A549 (cell line): ENCODE measurements at regions not wholly inside any gene's neighbourhood (a gene's known extent, or its start where the extent isn't known, plus 50 kb on each side); places are given as distances from the start of the nearest gene placed in this dataset.

Experiments used
- ATAC-seq, 2 experiments: fragments of 200-7000 bp in 1 of 2; fragments of >200 bp in 1 of 2; cut with Nextera tagmentation in 1 of 2; cut with Tn5 transposase in 1 of 2; 3 replicates each; pipeline versions ENCODE4 v1.8.0 to v1.9.1; 2018 to 2020; ENCODE audit warnings: mild to moderate bottlenecking in 1 of 2, moderate library complexity in 1 of 2
- CTCF ChIA-PET: fragments of 300-600 bp; sonication (Branson Sonifier 250); formaldehyde crosslinking; extraction: SDS; loops from one replicate; lab custom pipeline; 2021; ENCODE audit warnings: antibody characterized with exemption, inconsistent platforms; lab: Yijun Ruan, JAX
- POLR2A ChIA-PET: fragments of 350-600 bp; formaldehyde crosslinking; extraction: SDS; loops from one replicate; lab custom pipeline; 2021; ENCODE audit warnings: antibody characterized with exemption, inconsistent platforms; lab: Yijun Ruan, JAX
- DNase-seq, 2 experiments: peaks; one replicate each; pipeline versions ENCODE4 v3.0.0 to v3.0.0-alpha.2; 2011 to 2016; ENCODE audit warnings: low read depth in 1 of 2, low spot score in 1 of 2
- FAIRE-seq: peaks from 2 replicates; lab custom pipeline; 2011; peaks lifted over from hg19 to GRCh38; lab: Jason Lieb, UNC
- H3K27ac ChIP-seq, 2 experiments: fragments of >200 bp; sonication (Bioruptor Twin); formaldehyde crosslinking; 3 replicates each; pipeline ENCODE4 v1.5.1; 2016 to 2017
- H3K4me1 ChIP-seq: fragments of >200 bp; sonication (Bioruptor Twin); formaldehyde crosslinking; 3 replicates; pipeline ENCODE4 v1.6.1; 2016
- H3K4me2 ChIP-seq: fragments of >200 bp; sonication (Bioruptor Twin); formaldehyde crosslinking; 3 replicates; pipeline ENCODE4 v1.6.1; 2016
- H3K4me3 ChIP-seq: fragments of >200 bp; sonication (Bioruptor Twin); formaldehyde crosslinking; 3 replicates; pipeline ENCODE4 v1.5.1; 2016
- H3K9me3 ChIP-seq: fragments of >200 bp; sonication (Bioruptor Twin); formaldehyde crosslinking; 3 replicates; pipeline ENCODE4 v1.6.1; 2016
- ATOH8 ChIP-seq: fragments of 250-450 bp; sonication (Bioruptor Pico); IDR thresholded peaks from 2 replicates; pipeline ENCODE4 v1.5.0; 2020; ENCODE audit warnings: low read depth, mild to moderate bottlenecking, moderate library complexity
- BCL3 ChIP-seq: fragments of >200 bp; sonication (Bioruptor Twin); formaldehyde crosslinking; IDR thresholded peaks from 3 replicates; pipeline ENCODE4 v1.6.1; 2016
- BHLHE40 ChIP-seq: IDR thresholded peaks from 2 replicates; pipeline ENCODE4 v1.6.1; 2012; ENCODE audit warnings: low read depth, low read length, inconsistent platforms
- CBX2 ChIP-seq: fragments of 200-600 bp; sonication (generic); IDR thresholded peaks from 2 replicates; pipeline ENCODE4 v1.6.1; 2016; ENCODE audit warnings: low read depth, mild to moderate bottlenecking, borderline replicate concordance
- CEBPB ChIP-seq, 2 experiments: fragments of >200 bp in 1 of 2; sonication (Bioruptor Twin) in 1 of 2; formaldehyde crosslinking in 1 of 2; IDR thresholded peaks; 2 replicates each; pipeline ENCODE4 v1.6.1; 2012 to 2016
- EHF ChIP-seq: fragments of 250-450 bp; sonication (Bioruptor Pico); IDR thresholded peaks from 2 replicates; pipeline ENCODE4 v1.5.0; 2020; ENCODE audit warnings: mild to moderate bottlenecking
- EHMT2 ChIP-seq: fragments of 200-600 bp; sonication (generic); IDR thresholded peaks from 2 replicates; pipeline ENCODE4 v1.6.1; 2016; ENCODE audit warnings: antibody characterized with exemption, low read depth, mild to moderate bottlenecking, moderate library complexity
- EP300 ChIP-seq, 2 experiments: fragments of >200 bp; sonication (Bioruptor Twin); formaldehyde crosslinking; IDR thresholded peaks; 2 replicates in 1 of 2; 3 replicates in 1 of 2; pipeline ENCODE4 v1.6.1; 2016 to 2017
- FOSB ChIP-seq: fragments of 250-450 bp; sonication (Bioruptor Pico); IDR thresholded peaks from 2 replicates; pipeline ENCODE4 v1.5.0; 2020; ENCODE audit warnings: mild to moderate bottlenecking, moderate library complexity
- FOSL2 ChIP-seq, 2 experiments: fragments of 450-650 bp in 1 of 2; fragments of >200 bp in 1 of 2; sonication (Bioruptor Twin) in 1 of 2; formaldehyde crosslinking; IDR thresholded peaks; 2 replicates each; pipeline versions ENCODE4 v1.5.0 to v1.6.1; 2016 to 2020; ENCODE audit warnings: mild to moderate bottlenecking in 1 of 2, moderate library complexity in 1 of 2
- GATA3 ChIP-seq: IDR thresholded peaks from 2 replicates; pipeline ENCODE4 v1.6.1; 2012; ENCODE audit warnings: borderline replicate concordance
- HDAC2 ChIP-seq: fragments of 200-600 bp; sonication (generic); IDR thresholded peaks from 2 replicates; pipeline ENCODE4 v1.6.1; 2016
- HES2 ChIP-seq: fragments of >200 bp; sonication (Bioruptor Twin); formaldehyde crosslinking; IDR thresholded peaks from 2 replicates; pipeline ENCODE4 v1.6.1; 2016
- HEYL ChIP-seq: fragments of 250-450 bp; sonication (Bioruptor Pico); IDR thresholded peaks from 2 replicates; pipeline ENCODE4 v1.8.0; 2021; ENCODE audit warnings: mild to moderate bottlenecking, moderate library complexity
- HMGXB4 ChIP-seq: fragments of 250-450 bp; sonication (Bioruptor Pico); IDR thresholded peaks from 2 replicates; pipeline ENCODE4 v1.5.0; 2021; ENCODE audit warnings: mild to moderate bottlenecking, moderate library complexity, borderline replicate concordance
- HOXA7 ChIP-seq: fragments of 250-450 bp; sonication (Bioruptor Pico); IDR thresholded peaks from 2 replicates; pipeline ENCODE4 v1.5.0; 2020; ENCODE audit warnings: mild to moderate bottlenecking, moderate library complexity
- HOXB13 ChIP-seq: fragments of 250-450 bp; sonication (Bioruptor Pico); IDR thresholded peaks from 2 replicates; pipeline ENCODE4 v1.5.0; 2020; ENCODE audit warnings: low read depth, mild to moderate bottlenecking, moderate library complexity
- HOXB5 ChIP-seq: fragments of 250-450 bp; sonication (Bioruptor Pico); IDR thresholded peaks from 2 replicates; pipeline ENCODE4 v1.5.0; 2020; ENCODE audit warnings: mild to moderate bottlenecking, moderate library complexity
- JUN ChIP-seq, 2 experiments: fragments of >200 bp; sonication (Bioruptor Twin); formaldehyde crosslinking; IDR thresholded peaks; 2 replicates in 1 of 2; 3 replicates in 1 of 2; pipeline ENCODE4 v1.6.1; 2016 to 2017
- KDM1A ChIP-seq: fragments of 200-600 bp; sonication (generic); IDR thresholded peaks from 2 replicates; pipeline ENCODE4 v1.6.1; 2016; ENCODE audit warnings: low read depth, mild to moderate bottlenecking
- MYC ChIP-seq: IDR thresholded peaks from 2 replicates; pipeline ENCODE4 v1.6.1; 2012; ENCODE audit warnings: mild to moderate bottlenecking, inconsistent platforms, low read length, improper control_type of control experiment, borderline replicate concordance
- NFE2L2 ChIP-seq: fragments of 150-350 bp; conservative IDR thresholded peaks from 2 replicates; pipeline ENCODE4 v1.6.1; 2014; ENCODE audit warnings: low read length
- NPAS2 ChIP-seq: fragments of 250-450 bp; sonication (Bioruptor Pico); IDR thresholded peaks from 2 replicates; pipeline ENCODE4 v1.8.0; 2022; ENCODE audit warnings: mild to moderate bottlenecking, moderate library complexity, borderline replicate concordance
- NR3C1 ChIP-seq: fragments of >200 bp; sonication (Bioruptor Twin); formaldehyde crosslinking; IDR thresholded peaks from 3 replicates; pipeline ENCODE4 v1.6.1; 2017
- POLR2AphosphoS2 ChIP-seq: conservative IDR thresholded peaks from 2 replicates; pipeline ENCODE4 v1.6.1; 2012; ENCODE audit warnings: low read length, improper control_type of control experiment, inconsistent platforms
- RAD21 ChIP-seq, 2 experiments: fragments of >200 bp in 1 of 2; sonication (Bioruptor Twin) in 1 of 2; formaldehyde crosslinking in 1 of 2; IDR thresholded peaks in 1 of 2; conservative IDR thresholded peaks in 1 of 2; 2 replicates in 1 of 2; 3 replicates in 1 of 2; pipeline ENCODE4 v1.6.1; 2012 to 2018; ENCODE audit warnings: inconsistent platforms in 1 of 2
- RARB ChIP-seq: fragments of 250-450 bp; sonication (Bioruptor Pico); IDR thresholded peaks from 2 replicates; pipeline ENCODE4 v1.8.0; 2021; ENCODE audit warnings: mild to moderate bottlenecking, moderate library complexity
- RCOR1 ChIP-seq: fragments of 150-350 bp; IDR thresholded peaks from 2 replicates; pipeline ENCODE4 v1.6.1; 2014; ENCODE audit warnings: antibody characterized with exemption, low read length, low read depth
- SMC3 ChIP-seq: fragments of >200 bp; sonication (Bioruptor Twin); formaldehyde crosslinking; IDR thresholded peaks from 3 replicates; pipeline ENCODE4 v1.6.1; 2018; ENCODE audit warnings: inconsistent platforms
- SREBF2 ChIP-seq: fragments of 450-650 bp; IDR thresholded peaks from 2 replicates; pipeline ENCODE4 v1.6.1; 2014; ENCODE audit warnings: mild to moderate bottlenecking, moderate library complexity
- TFCP2L1 ChIP-seq: fragments of 250-450 bp; sonication (Bioruptor Pico); IDR thresholded peaks from 2 replicates; pipeline ENCODE4 v1.5.0; 2021; ENCODE audit warnings: mild to moderate bottlenecking
- TP53 ChIP-seq: fragments of 250-450 bp; sonication (Bioruptor Pico); IDR thresholded peaks from 2 replicates; pipeline ENCODE4 v1.5.0; 2021; ENCODE audit warnings: mild to moderate bottlenecking, moderate library complexity
- WGBS: methylation state at CpG from one replicate; pipeline ENCODE4 v1.1.6; 2017; ENCODE audit errors: missing lambda C conversion rate; 5-methylcytosine and 5-hydroxymethylcytosine counted together

GRCh38 chr13:106061781-106062180, 473.7 kb downstream of the EFNB2 start:
- ChIA-PET CTCF (no interaction called here), POLR2A (no interaction called here)
- no peak overlapping the region for H3K4me3 ChIP-seq
- no peaks in the 10 kb centered on the region for H3K9me3 ChIP-seq
- DNase-seq (no peak), ATAC-seq (no peak)
- no peaks in the 10 kb centered on the region for H3K4me1 ChIP-seq
- WGBS = 39% methylated on average over 7 of the region's 11 CpGs
- H3K27ac ChIP-seq = no peak overlapping the region
- TF ChIP-seq HOXB13 (CRISPR knock-in tag) (no peak), TFCP2L1 (no peak), ATOH8 (no peak), NFE2L2 (no peak), JUN (IDR thresholded peaks at IDR 0.05) (no peak), HDAC2 (no peak), HEYL (CRISPR knock-in tag) (no peak), FOSB (no peak), POLR2AphosphoS2 (no peak), BHLHE40 (no peak), SMC3 (no peak), NPAS2 (no peak), HMGXB4 (CRISPR knock-in tag) (no peak), HOXB5 (no peak), SREBF2 (no peak), RAD21 (conservative IDR thresholded peaks at IDR 0.05 in 1 of 2, IDR thresholded peaks at IDR 0.05 in 1 of 2) (no peak)
- TF ChIP-seq, all 56 proteins: peak for 0
- no peak overlapping the region for H3K4me2 ChIP-seq
- no peak for FAIRE-seq

- DNase-seq (no peak), FAIRE-seq (no peak)
- 69% methylated on average over 2 of the region's 2 CpGs for WGBS
Observed at GRCh38 chr13:106056851-106057250, 478.6 kb downstream of the EFNB2 start.

GRCh38 chr13:106052200-106052767, 483.2 kb downstream of the EFNB2 start:
- no peak overlapping the region for H3K4me3 ChIP-seq
- POLR2A ChIA-PET = no interaction called here
- H3K27ac ChIP-seq = no peak overlapping the region
- DNase-seq = no peak
- H3K4me1 ChIP-seq = no peaks in the 10 kb centered on the region
- no peak for ATAC-seq
- FAIRE-seq = no peak
- CTCF ChIA-PET = no interaction called here
- H3K4me2 ChIP-seq = no peak overlapping the region
- no peak for TF ChIP-seq FOSL2 (IDR thresholded peaks at IDR 0.05)
- TF ChIP-seq FOSL2 (CRISPR knock-in tag; IDR thresholded peaks at IDR 0.05) = no peak
- TF ChIP-seq CBX2 = no peak
- no peak for TF ChIP-seq RCOR1
- no peak for TF ChIP-seq RAD21 (conservative IDR thresholded peaks at IDR 0.05 in 1 of 2, IDR thresholded peaks at IDR 0.05 in 1 of 2)
- no peak for TF ChIP-seq EHMT2
- no peak for TF ChIP-seq POLR2AphosphoS2
- no peak for TF ChIP-seq CEBPB (IDR thresholded peaks at IDR 0.05)
- TF ChIP-seq NR3C1 = no peak
- no peak for TF ChIP-seq BCL3
- TF ChIP-seq RARB (CRISPR knock-in tag) = no peak
- TF ChIP-seq MYC = no peak
- no peak for TF ChIP-seq TP53 (CRISPR knock-in tag)
- TF ChIP-seq HES2 = no peak
- TF ChIP-seq SREBF2 = no peak
- no peak for TF ChIP-seq JUN (IDR thresholded peaks at IDR 0.05)
- TF ChIP-seq EHF (CRISPR knock-in tag) = no peak
- no peak for TF ChIP-seq GATA3
- TF ChIP-seq HOXA7 = no peak
- no peak for TF ChIP-seq HDAC2
- 66% methylated on average over 4 of the region's 8 CpGs for WGBS
- H3K9me3 ChIP-seq = no peaks in the 10 kb centered on the region

More at GRCh38 chr13:106056851-106057250, 478.6 kb downstream of the EFNB2 start:
- no peaks in the 10 kb centered on the region for H3K9me3 ChIP-seq
- ChIA-PET CTCF (no interaction called here), POLR2A (no interaction called here)
- ATAC-seq = no peak
- H3K27ac ChIP-seq = no peak overlapping the region
- no peaks in the 10 kb centered on the region for H3K4me1 ChIP-seq
- TF ChIP-seq EP300 (IDR thresholded peaks at IDR 0.05) (no peak), TP53 (CRISPR knock-in tag) (no peak), RAD21 (conservative IDR thresholded peaks at IDR 0.05 in 1 of 2, IDR thresholded peaks at IDR 0.05 in 1 of 2) (no peak), HEYL (CRISPR knock-in tag) (no peak), GATA3 (no peak), NPAS2 (no peak), JUN (IDR thresholded peaks at IDR 0.05) (no peak), KDM1A (no peak)
- no peak overlapping the region for H3K4me2 ChIP-seq
- H3K4me3 ChIP-seq = no peak overlapping the region
